IMR-90 (cell line): ENCODE measurements at regions not wholly inside any gene's neighbourhood (a gene's known extent, or its start where the extent isn't known, plus 50 kb on each side); places are given as distances from the start of the nearest gene placed in this dataset.

Source experiments
- ATAC-seq: fragments of 200-7000 bp; cut with Tn5 transposase; 2 replicates; pipeline ENCODE4 v1.9.1; 2020; ENCODE audit warnings: low read depth, mild to moderate bottlenecking, moderate library complexity
- BruUV-seq: library from RNA; stranded (reverse); fragments of 400-500 nt; replicated peaks from 2 replicates; lab custom pipeline; 2021; lab: Mats Ljungman, UMichigan
- CTCF ChIA-PET: fragments of 300-600 bp; formaldehyde crosslinking; extraction: SDS; loops from one replicate; lab custom pipeline; 2021; ENCODE audit warnings: antibody characterized with exemption; lab: Yijun Ruan, JAX
- POLR2A ChIA-PET: fragments of 300-600 bp; sonication (Branson Sonifier 250); formaldehyde crosslinking; loops from one replicate; lab custom pipeline; 2022; ENCODE audit warnings: antibody characterized with exemption; ENCODE audit not compliant: unreplicated experiment; lab: Charles Lee
- DNase-seq: peaks from one replicate; pipeline ENCODE4 v3.0.0; 2013
- H2AFZ ChIP-seq: replicated peaks from 2 replicates; pipeline ENCODE3; 2013; ENCODE audit warnings: low read length, mild to moderate bottlenecking; ENCODE audit not compliant: poor library complexity
- H2AK5ac ChIP-seq: 2 replicates; pipeline ENCODE4 v1.6.1; 2013; ENCODE audit warnings: low read depth, low read length, inconsistent platforms
- H2AK9ac ChIP-seq: replicated peaks from 2 replicates; pipeline ENCODE3; 2013; ENCODE audit warnings: mild to moderate bottlenecking, low read depth, low read length, moderate library complexity; ENCODE audit not compliant: poor library complexity
- H2BK120ac ChIP-seq: 2 replicates; pipeline ENCODE4 v1.6.1; 2013; ENCODE audit warnings: low read depth, low read length, inconsistent platforms
- H2BK15ac ChIP-seq: 3 replicates; pipeline ENCODE4 v1.6.1; 2013; ENCODE audit warnings: low read depth, low read length, inconsistent platforms
- H2BK20ac ChIP-seq: 2 replicates; pipeline ENCODE4 v1.6.1; 2013; ENCODE audit warnings: low read depth, mild to moderate bottlenecking, inconsistent platforms, low read length, moderate library complexity
- H2BK5ac ChIP-seq: 2 replicates; pipeline ENCODE4 v1.6.1; 2013; ENCODE audit warnings: mild to moderate bottlenecking, low read depth, low read length, inconsistent platforms; ENCODE audit not compliant: poor library complexity, severe bottlenecking
- H3K14ac ChIP-seq: replicated peaks from 2 replicates; pipeline ENCODE4 v1.6.1; 2013; ENCODE audit warnings: low read depth, low read length, inconsistent platforms
- H3K18ac ChIP-seq: 2 replicates; pipeline ENCODE4 v1.6.1; 2013; ENCODE audit warnings: low read depth, low read length, control low read depth
- H3K23ac ChIP-seq: 2 replicates; pipeline ENCODE4 v1.6.1; 2013; ENCODE audit warnings: low read depth, low read length, inconsistent platforms
- H3K27ac ChIP-seq: 2 replicates; pipeline ENCODE4 v1.5.1; 2013; ENCODE audit warnings: mild to moderate bottlenecking, control low read depth, low read length; ENCODE audit not compliant: insufficient read depth
- H3K27me3 ChIP-seq: 2 replicates; pipeline ENCODE4 v1.6.1; 2013; ENCODE audit warnings: low read length; ENCODE audit not compliant: control insufficient read depth, insufficient read depth
- H3K36me3 ChIP-seq: 2 replicates; pipeline ENCODE4 v1.6.1; 2013; ENCODE audit warnings: low read length, mixed read lengths; ENCODE audit not compliant: control insufficient read depth, insufficient read depth
- H3K4ac ChIP-seq: 2 replicates; pipeline ENCODE4 v1.6.1; 2013; ENCODE audit warnings: low read depth, low read length, inconsistent platforms
- H3K4me1 ChIP-seq: 2 replicates; pipeline ENCODE4 v1.6.1; 2013; ENCODE audit warnings: low read length, mixed read lengths; ENCODE audit not compliant: control insufficient read depth, insufficient read depth
- H3K4me2 ChIP-seq: 2 replicates; pipeline ENCODE4 v1.6.1; 2013; ENCODE audit warnings: low read depth, mild to moderate bottlenecking, control low read depth, low read length, moderate library complexity
- H3K4me3 ChIP-seq: 2 replicates; pipeline ENCODE4 v1.5.1; 2013; ENCODE audit warnings: low read depth, mild to moderate bottlenecking, control low read depth, low read length, moderate library complexity; ENCODE audit not compliant: insufficient read depth
- H3K56ac ChIP-seq: 2 replicates; pipeline ENCODE4 v1.6.1; 2013; ENCODE audit warnings: low read length, inconsistent platforms; ENCODE audit not compliant: insufficient read depth; ENCODE audit errors: extremely low read depth
- H3K79me1 ChIP-seq, 2 experiments: 2 replicates each; pipeline ENCODE4 v1.6.1; 2013; ENCODE audit warnings: low read length in 2 of 2, inconsistent platforms in 1 of 2, low read depth in 1 of 2
- H3K9ac ChIP-seq: 2 replicates; pipeline ENCODE4 v1.6.1; 2013; ENCODE audit warnings: low read depth, low read length, control low read depth
- H3K9me1 ChIP-seq: 2 replicates; pipeline ENCODE4 v1.6.1; 2013; ENCODE audit warnings: low read length, inconsistent platforms; ENCODE audit not compliant: insufficient read depth
- H3K9me3 ChIP-seq: 2 replicates; pipeline ENCODE4 v1.6.1; 2013; ENCODE audit warnings: low read length; ENCODE audit not compliant: control insufficient read depth, insufficient read depth
- H4K20me1 ChIP-seq: 2 replicates; pipeline ENCODE4 v1.6.1; 2013; ENCODE audit warnings: low read length, inconsistent platforms; ENCODE audit not compliant: insufficient read depth
- H4K5ac ChIP-seq: 2 replicates; pipeline ENCODE4 v1.6.1; 2013; ENCODE audit warnings: mild to moderate bottlenecking, low read depth, low read length, control low read depth
- H4K8ac ChIP-seq, 2 experiments: 2 replicates each; pipeline ENCODE4 v1.6.1; 2013; ENCODE audit warnings: low read depth in 2 of 2, low read length in 2 of 2, control low read depth in 1 of 2, inconsistent platforms in 1 of 2
- H4K91ac ChIP-seq: 2 replicates; pipeline ENCODE4 v1.6.1; 2013; ENCODE audit warnings: low read depth, low read length, inconsistent platforms; ENCODE audit not compliant: insufficient read depth
- BHLHE40 ChIP-seq: fragments of 150-350 bp; IDR thresholded peaks from 2 replicates; pipeline ENCODE4 v1.6.1; 2016; ENCODE audit warnings: mild to moderate bottlenecking, low read depth, low read length
- CEBPB ChIP-seq: IDR thresholded peaks from 2 replicates; pipeline ENCODE4 v1.6.1; 2012; ENCODE audit warnings: low read depth, low read length, improper control_type of control experiment
- CTCF ChIP-seq: conservative IDR thresholded peaks from 2 replicates; pipeline ENCODE4 v1.5.1; 2012; ENCODE audit warnings: mild to moderate bottlenecking, low read depth, low read length, improper control_type of control experiment
- ELK1 ChIP-seq: fragments of 150-350 bp; IDR thresholded peaks from 2 replicates; pipeline ENCODE4 v1.6.1; 2016; ENCODE audit warnings: low read depth, mild to moderate bottlenecking, low read length, moderate library complexity, borderline replicate concordance
- FOS ChIP-seq: fragments of 150-350 bp; IDR thresholded peaks from 2 replicates; pipeline ENCODE4 v1.6.1; 2016; ENCODE audit warnings: low read depth, low read length
- MAFK ChIP-seq: IDR thresholded peaks from 2 replicates; pipeline ENCODE4 v1.6.1; 2012; ENCODE audit warnings: low read depth, low read length, improper control_type of control experiment
- MAZ ChIP-seq: IDR thresholded peaks from 2 replicates; pipeline ENCODE4 v1.6.1; 2012; ENCODE audit warnings: low read depth, mild to moderate bottlenecking, low read length, improper control_type of control experiment, moderate library complexity, borderline replicate concordance
- MXI1 ChIP-seq: IDR thresholded peaks from 2 replicates; pipeline ENCODE4 v1.6.1; 2012; ENCODE audit warnings: low read depth, mild to moderate bottlenecking, low read length, moderate library complexity, borderline replicate concordance
- POLR2A ChIP-seq: IDR thresholded peaks from 2 replicates; pipeline ENCODE4 v1.6.1; 2012; ENCODE audit warnings: mild to moderate bottlenecking, low read depth, low read length
- RAD21 ChIP-seq: IDR thresholded peaks from 2 replicates; pipeline ENCODE4 v1.6.1; 2012; ENCODE audit warnings: low read length, improper control_type of control experiment
- RFX5 ChIP-seq: IDR thresholded peaks from 2 replicates; pipeline ENCODE4 v1.8.0; 2012; ENCODE audit warnings: low read depth, mild to moderate bottlenecking, low read length, moderate library complexity
- SMC3 ChIP-seq: fragments of 150-350 bp; IDR thresholded peaks from 2 replicates; pipeline ENCODE4 v1.6.1; 2016; ENCODE audit warnings: low read depth, mild to moderate bottlenecking, antibody characterized with exemption, low read length, moderate library complexity
- USF2 ChIP-seq: fragments of 150-350 bp; IDR thresholded peaks from 2 replicates; pipeline ENCODE4 v1.6.1; 2017; ENCODE audit warnings: mild to moderate bottlenecking, antibody characterized with exemption, low read length, low read depth
- WGBS, 2 experiments: methylation state at CpG; one replicate each; pipeline versions ENCODE4 v1.1.5 to v1.1.7; 2013; ENCODE audit warnings: missing lambda C conversion rate in 2 of 2; ENCODE audit not compliant: insufficient read length in 1 of 2; ENCODE audit errors: extremely low coverage in 2 of 2; 5-methylcytosine and 5-hydroxymethylcytosine counted together
- dilution Hi-C: fragments of 300-500 bp; cut with HindIII; formaldehyde crosslinking; loops from one replicate; pipeline ENCODE4 v1.14.3; 2018; ENCODE audit warnings: low sequenced_read_pairs; ENCODE audit not compliant: unreplicated experiment
- in situ Hi-C: fragments of 300-500 bp; cut with MboI; formaldehyde crosslinking; loops from 3 replicates; pipeline ENCODE4 v1.14.3; 2019; ENCODE audit warnings: low sequenced_read_pairs, inconsistent platforms, mixed read lengths
- intact Hi-C: fragments of 100-400 bp; cut with micrococcal nuclease; formaldehyde crosslinking; loops from 2 replicates; pipeline ENCODE4 v1.10.0; 2022

GRCh38 chr2:183291436-183291835 is 167.2 kb downstream of the NUP35 start:
- H3K36me3 ChIP-seq, result no peaks in the 10 kb centered on the region
- H3K18ac ChIP-seq, result no peak overlapping the region
- no peaks in the 10 kb centered on the region for H3K79me1 ChIP-seq
- WGBS, 2 experiments, result no CpG with 5 or more reads among the region's 2 CpGs
- DNase-seq (no peak), ATAC-seq (no peak)
- H3K9ac ChIP-seq, result no peak overlapping the region
- H3K27ac ChIP-seq, result no peak overlapping the region
- H2BK15ac ChIP-seq, result no peak overlapping the region
- H3K56ac ChIP-seq, result no peak overlapping the region
- no peak overlapping the region for H4K91ac ChIP-seq
- no TSS peak for BruUV-seq
- H2AK9ac ChIP-seq, result no peak overlapping the region
- H2AK5ac ChIP-seq, result no peak overlapping the region
- H2BK120ac ChIP-seq, result no peak overlapping the region
- no peak overlapping the region for H3K14ac ChIP-seq
- dilution Hi-C loops, result no loop called here
- H4K5ac ChIP-seq, result no peak overlapping the region
- H3K4me3 ChIP-seq, result no peak overlapping the region
- no peaks in the 10 kb centered on the region for H3K9me1 ChIP-seq
- no peak overlapping the region for H4K8ac ChIP-seq
- no peak for TF ChIP-seq ELK1
- no peak for TF ChIP-seq RFX5
- TF ChIP-seq POLR2A, result no peak
- no peak for TF ChIP-seq RAD21
- no peak for TF ChIP-seq FOS
- no peak for TF ChIP-seq MAZ
- no peak for TF ChIP-seq MXI1
- TF ChIP-seq MAFK, result no peak
- no peak for TF ChIP-seq CEBPB
- no peak for TF ChIP-seq BHLHE40
- no peak for TF ChIP-seq USF2
- TF ChIP-seq CTCF, result no peak
- TF ChIP-seq SMC3, result no peak
- no peak overlapping the region for H3K23ac ChIP-seq
- POLR2A ChIA-PET, result no interaction called here
- in situ Hi-C loops, result no loop called here
- H4K20me1 ChIP-seq, result no peaks in the 10 kb centered on the region
- no peak overlapping the region for H2BK5ac ChIP-seq
- H3K4me1 ChIP-seq, result no peaks in the 10 kb centered on the region
- no peak overlapping the region for H2AFZ ChIP-seq
- H3K4me2 ChIP-seq, result no peak overlapping the region
- H3K4ac ChIP-seq, result no peak overlapping the region
- no peaks in the 10 kb centered on the region for H3K9me3 ChIP-seq
- CTCF ChIA-PET, result no interaction called here
- H3K27me3 ChIP-seq, result no peaks in the 10 kb centered on the region
- intact Hi-C loops, result no loop called here
- H2BK20ac ChIP-seq, result no peak overlapping the region
